Mononuclear cell (primary cell): ENCODE measurements at regions not wholly inside any gene's neighbourhood (a gene's known extent, or its start where the extent isn't known, plus 50 kb on each side); places are given as distances from the start of the nearest gene placed in this dataset.

ENCODE experiments used
- H3K27me3 ChIP-seq: 2 replicates; pipeline ENCODE4 v1.6.0; 2011; ENCODE audit warnings: low read length, control low read depth; ENCODE audit not compliant: insufficient read depth
- H3K4me1 ChIP-seq: 2 replicates; pipeline ENCODE4 v1.5.1; 2011; ENCODE audit warnings: mild to moderate bottlenecking, low read length, control low read depth; ENCODE audit not compliant: insufficient read depth
- H3K4me3 ChIP-seq: 2 replicates; pipeline ENCODE4 v1.5.1; 2011; ENCODE audit warnings: mild to moderate bottlenecking, low read length, moderate library complexity
- H3K9me3 ChIP-seq: 2 replicates; pipeline ENCODE4 v1.5.1; 2011; ENCODE audit warnings: low read depth, mild to moderate bottlenecking, control low read depth, low read length

- Histone ChIP-seq H3K9me3 (no peaks in the 10 kb centered on the region), H3K4me1 (no peaks in the 10 kb centered on the region), H3K27me3 (no peaks in the 10 kb centered on the region), H3K4me3 (no peak overlapping the region)
Observed at GRCh38 chr20:41877911-41878310, 259.7 kb upstream of the CHD6 start.

- no peaks in the 10 kb centered on the region for H3K27me3 ChIP-seq
- H3K4me1 ChIP-seq, result no peaks in the 10 kb centered on the region
Observed at GRCh38 chr20:41874658-41875057, 256.5 kb upstream of the CHD6 start.

GRCh38 chr20:41872930-41873329, 254.8 kb upstream of the CHD6 start:
- Histone ChIP-seq H3K9me3 (no peaks in the 10 kb centered on the region), H3K27me3 (no peaks in the 10 kb centered on the region), H3K4me3 (no peak overlapping the region), H3K4me1 (no peaks in the 10 kb centered on the region)

More at GRCh38 chr20:41874658-41875057, 256.5 kb upstream of the CHD6 start:
- Histone ChIP-seq H3K9me3 (no peaks in the 10 kb centered on the region), H3K4me3 (no peak overlapping the region)

GRCh38 chr20:41870869-41871462, 252.8 kb upstream of the CHD6 start:
- H3K27me3 ChIP-seq, result no peaks in the 10 kb centered on the region
- H3K4me1 ChIP-seq, result no peaks in the 10 kb centered on the region
- H3K4me3 ChIP-seq, result no peak overlapping the region
- H3K9me3 ChIP-seq, result no peaks in the 10 kb centered on the region

GRCh38 chr20:41869261-41869660, 251.1 kb upstream of the CHD6 start:
- Histone ChIP-seq H3K4me1 (no peaks in the 10 kb centered on the region), H3K9me3 (no peaks in the 10 kb centered on the region), H3K27me3 (no peaks in the 10 kb centered on the region), H3K4me3 (no peak overlapping the region)

GRCh38 chr20:41865938-41866337, 247.8 kb upstream of the CHD6 start:
- no peaks in the 10 kb centered on the region for H3K9me3 ChIP-seq
- H3K27me3 ChIP-seq, result no peaks in the 10 kb centered on the region
- H3K4me1 ChIP-seq, result no peaks in the 10 kb centered on the region
- H3K4me3 ChIP-seq, result no peak overlapping the region

GRCh38 chr20:41862476-41862875, 244.3 kb upstream of the CHD6 start:
- no peaks in the 10 kb centered on the region for H3K9me3 ChIP-seq
- no peaks in the 10 kb centered on the region for H3K4me1 ChIP-seq
- no peaks in the 10 kb centered on the region for H3K27me3 ChIP-seq
- no peak overlapping the region for H3K4me3 ChIP-seq

- H3K9me3 ChIP-seq, result no peaks in the 10 kb centered on the region
- no peaks in the 10 kb centered on the region for H3K27me3 ChIP-seq
- no peaks in the 10 kb centered on the region for H3K4me1 ChIP-seq
- no peak overlapping the region for H3K4me3 ChIP-seq
Observed at GRCh38 chr20:41861772-41862422, 243.7 kb upstream of the CHD6 start.

- no peaks in the 10 kb centered on the region for H3K4me1 ChIP-seq
Observed at GRCh38 chr20:41854765-41855164, 236.6 kb upstream of the CHD6 start.

GRCh38 chr20:41853806-41854205, 235.6 kb upstream of the CHD6 start:
- Histone ChIP-seq H3K9me3 (no peaks in the 10 kb centered on the region), H3K4me1 (no peaks in the 10 kb centered on the region), H3K4me3 (no peak overlapping the region), H3K27me3 (peaks cover 2% of the 10 kb centered on the region)

More at GRCh38 chr20:41854765-41855164, 236.6 kb upstream of the CHD6 start:
- no peaks in the 10 kb centered on the region for H3K9me3 ChIP-seq
- H3K27me3 ChIP-seq, result peaks cover 2% of the 10 kb centered on the region
- H3K4me3 ChIP-seq, result no peak overlapping the region

GRCh38 chr20:41848180-41848579, 230.0 kb upstream of the CHD6 start:
- H3K9me3 ChIP-seq, result no peaks in the 10 kb centered on the region
- H3K4me1 ChIP-seq, result no peaks in the 10 kb centered on the region
- no peaks in the 10 kb centered on the region for H3K27me3 ChIP-seq
- no peak overlapping the region for H3K4me3 ChIP-seq

- H3K4me3 ChIP-seq, result no peak overlapping the region
- no peaks in the 10 kb centered on the region for H3K4me1 ChIP-seq
- H3K9me3 ChIP-seq, result no peaks in the 10 kb centered on the region
- no peaks in the 10 kb centered on the region for H3K27me3 ChIP-seq
Observed at GRCh38 chr20:41837669-41838224, 219.6 kb upstream of the CHD6 start.

- Histone ChIP-seq H3K27me3 (no peaks in the 10 kb centered on the region), H3K9me3 (no peaks in the 10 kb centered on the region), H3K4me1 (no peaks in the 10 kb centered on the region), H3K4me3 (no peak overlapping the region)
Observed at GRCh38 chr20:41833739-41834138, 215.6 kb upstream of the CHD6 start.

GRCh38 chr20:41830702-41831101, 212.5 kb upstream of the CHD6 start:
- H3K4me3 ChIP-seq, result no peak overlapping the region

GRCh38 chr20:41819436-41819835, 201.3 kb upstream of the CHD6 start:
- Histone ChIP-seq H3K27me3 (no peaks in the 10 kb centered on the region), H3K4me3 (no peak overlapping the region), H3K9me3 (no peaks in the 10 kb centered on the region), H3K4me1 (no peaks in the 10 kb centered on the region)

More at GRCh38 chr20:41830702-41831101, 212.5 kb upstream of the CHD6 start:
- Histone ChIP-seq H3K27me3 (no peaks in the 10 kb centered on the region), H3K4me1 (no peaks in the 10 kb centered on the region), H3K9me3 (no peaks in the 10 kb centered on the region)

- no peaks in the 10 kb centered on the region for H3K27me3 ChIP-seq
- H3K4me3 ChIP-seq, result no peak overlapping the region
- no peaks in the 10 kb centered on the region for H3K9me3 ChIP-seq
- no peaks in the 10 kb centered on the region for H3K4me1 ChIP-seq
Observed at GRCh38 chr20:41818991-41819390, 200.8 kb upstream of the CHD6 start.
